ENCODE measurements at regions not wholly inside any gene's neighbourhood (a gene's known extent, or its start where the extent isn't known, plus 50 kb on each side); places are given as distances from the start of the nearest gene placed in this dataset.

GRCh38 chr1:95657248-95657647, 423.2 kb downstream of the RWDD3 start:
- H3K9me3 ChIP-seq (replicated peaks; ENCODE audit: control insufficient read depth, insufficient read depth, low read depth, low read length) = no peaks in the 10 kb centered on the region
- DNase-seq (ENCODE audit: extremely low read depth in 1 of 4, low spot score in 3 of 4) = no peak
- no peaks in the 10 kb centered on the region for H3K36me3 ChIP-seq (ENCODE audit: control insufficient read depth, insufficient read depth, low read length)
- no peak overlapping the region for H3K4me2 ChIP-seq (ENCODE audit: insufficient read depth, low read length)
- H3K9me1 ChIP-seq (ENCODE audit: control insufficient read depth, insufficient read depth, low read length) = no peaks in the 10 kb centered on the region
- intact Hi-C loops (cut with micrococcal nuclease) (no loop called here), in situ Hi-C loops (cut with MboI) (no loop called here)
- H3K79me2 ChIP-seq (ENCODE audit: control insufficient read depth, insufficient read depth, low read length) = no peaks in the 10 kb centered on the region
- 3% methylated on average over 4 of the region's 4 CpGs for WGBS (ENCODE audit: insufficient coverage, low coverage, missing lambda C conversion rate)
- H3K4me3 ChIP-seq = no peak overlapping the region
- TF ChIP-seq ARID3B (CRISPR knock-in tag; IDR thresholded peaks at IDR 0.05; ENCODE audit: borderline replicate concordance) = no peak
- 0 out of 2 replicates have a peak, but pooled peaks have one; percentile 8 for TF ChIP-seq MAFK (IDR thresholded peaks at IDR 0.05; ENCODE audit: low read length)
- H3K27me3 ChIP-seq (ENCODE audit: control insufficient read depth in 2 of 2, insufficient read depth in 2 of 2, low read length in 2 of 2) = no peaks in the 10 kb centered on the region
- ChIA-PET CTCF (ENCODE audit: low intra/inter-chr PET ratio) (no interaction called here), POLR2A (no interaction called here)
- no peak overlapping the region for H3K9ac ChIP-seq (ENCODE audit: insufficient read depth in 1 of 2, low read depth in 2 of 2, low read length in 2 of 2)
- BruUV-seq (replicated peaks) = no TSS peak
- H4K20me1 ChIP-seq (replicated peaks; ENCODE audit: control insufficient read depth, insufficient read depth, low read length) = no peaks in the 10 kb centered on the region
- H3K4me1 ChIP-seq (replicated peaks in 1 of 2; ENCODE audit: control insufficient read depth in 2 of 2, insufficient read depth in 2 of 2, low read length in 2 of 2) = no peaks in the 10 kb centered on the region
- ATAC-seq = no peak
- H3K27ac ChIP-seq (ENCODE audit: extremely low read depth, low read depth, low read length) = no peak overlapping the region
- no peak overlapping the region for H2AFZ ChIP-seq (ENCODE audit: low read depth, low read length)
- no peak for FAIRE-seq

- Histone ChIP-seq H3K9me3 (replicated peaks; ENCODE audit: control insufficient read depth, insufficient read depth, low read depth, low read length) (no peaks in the 10 kb centered on the region), H3K4me3 (no peak overlapping the region), H4K20me1 (replicated peaks; ENCODE audit: control insufficient read depth, insufficient read depth, low read length) (no peaks in the 10 kb centered on the region), H3K36me3 (ENCODE audit: control insufficient read depth, insufficient read depth, low read length) (no peaks in the 10 kb centered on the region), H3K4me1 (replicated peaks in 1 of 2; ENCODE audit: control insufficient read depth in 2 of 2, insufficient read depth in 2 of 2, low read length in 2 of 2) (no peaks in the 10 kb centered on the region), H3K27ac (ENCODE audit: extremely low read depth, low read depth, low read length) (no peak overlapping the region), H3K27me3 (ENCODE audit: control insufficient read depth in 2 of 2, insufficient read depth in 2 of 2, low read length in 2 of 2) (no peaks in the 10 kb centered on the region), H3K4me2 (ENCODE audit: insufficient read depth, low read length) (no peak overlapping the region), H3K9me1 (ENCODE audit: control insufficient read depth, insufficient read depth, low read length) (no peaks in the 10 kb centered on the region), H3K79me2 (ENCODE audit: control insufficient read depth, insufficient read depth, low read length) (no peaks in the 10 kb centered on the region), H3K9ac (ENCODE audit: insufficient read depth in 1 of 2, low read depth in 2 of 2, low read length in 2 of 2) (no peak overlapping the region), H2AFZ (ENCODE audit: low read depth, low read length) (no peak overlapping the region)
- WGBS (ENCODE audit: insufficient coverage, low coverage, missing lambda C conversion rate) = 0% methylated on average over 2 of the region's 2 CpGs
- in situ Hi-C loops (cut with MboI) = no loop called here
- DNase-seq (ENCODE audit: extremely low read depth in 1 of 4, low spot score in 3 of 4) (no peak), ATAC-seq (no peak), FAIRE-seq (no peak)
- intact Hi-C loops (cut with micrococcal nuclease) = no loop called here
- ChIA-PET POLR2A (no interaction called here), CTCF (ENCODE audit: low intra/inter-chr PET ratio) (no interaction called here)
- BruUV-seq (replicated peaks) = no TSS peak
- TF ChIP-seq SLC30A9 (CRISPR knock-in tag; IDR thresholded peaks at IDR 0.05) = no peak
- no peak for TF ChIP-seq ZZZ3 (IDR thresholded peaks at IDR 0.05)
- TF ChIP-seq HLTF (IDR thresholded peaks at IDR 0.05) = no peak
- no peak for TF ChIP-seq FOS (IDR thresholded peaks at IDR 0.05; ENCODE audit: extremely low read depth, insufficient read length)
- no peak for TF ChIP-seq POLR2H (tag; IDR thresholded peaks at IDR 0.05; ENCODE audit: low read depth)
- peak; percentile 69 for TF ChIP-seq CEBPB (tag; IDR thresholded peaks at IDR 0.05)
- TF ChIP-seq ZNF134 (CRISPR knock-in tag; conservative IDR thresholded peaks at IDR 0.05) = no peak
- no peak for TF ChIP-seq CBX2 (IDR thresholded peaks at IDR 0.05; ENCODE audit: insufficient read depth, low read length, poor library complexity, severe bottlenecking)
- TF ChIP-seq E2F6 (IDR thresholded peaks at IDR 0.05; ENCODE audit: borderline replicate concordance in 1 of 2, extremely low read depth in 1 of 2, insufficient read depth in 1 of 2, insufficient read length in 1 of 2, low read depth in 1 of 2, low read length in 1 of 2, poor library complexity in 1 of 2, severe bottlenecking in 1 of 2) = no peak
- TF ChIP-seq RFX1 (IDR thresholded peaks at IDR 0.05) = no peak
- no peak for TF ChIP-seq TCF15 (CRISPR knock-in tag; IDR thresholded peaks at IDR 0.05)
- no peak for TF ChIP-seq ZNF764 (CRISPR knock-in tag; IDR thresholded peaks at IDR 0.05; ENCODE audit: low read depth)
- no peak for TF ChIP-seq CREB1 (IDR thresholded peaks at IDR 0.05)
- TF ChIP-seq CREB1 (CRISPR knock-in tag; IDR thresholded peaks at IDR 0.05) = no peak
Measured at GRCh38 chr1:95659166-95659565, 425.2 kb downstream of the RWDD3 start.
